ENCODE measurements at regions not wholly inside any gene's neighbourhood (a gene's known extent, or its start where the extent isn't known, plus 50 kb on each side); places are given as distances from the start of the nearest gene placed in this dataset.

GRCh38 chr9:97756991-97757390 is 59.9 kb upstream of the XPA start:
- TF ChIP-seq EZH2 (IDR thresholded peaks at IDR 0.05; ENCODE audit: insufficient read depth, poor library complexity, severe bottlenecking): no peak
- TF ChIP-seq EZH2phosphoT487 (IDR thresholded peaks at IDR 0.05; ENCODE audit: insufficient read depth, low read depth): no peak

Measured in GM23248 (cell line).